SKM-1 (cell line): ENCODE measurements at regions not wholly inside any gene's neighbourhood (a gene's known extent, or its start where the extent isn't known, plus 50 kb on each side); places are given as distances from the start of the nearest gene placed in this dataset.

Source experiments
- DNase-seq: peaks from one replicate; lab custom pipeline; 2025; ENCODE audit not compliant: unreplicated experiment; lab: John Stamatoyannopoulos, UW

- DNase-seq: no peak
Measured at GRCh38 chr9:86703346-86703745, 244.0 kb downstream of the GAS1 start.

GRCh38 chr9:86700629-86701028 lies 246.7 kb downstream of the GAS1 start:
- no peak for DNase-seq

- DNase-seq: no peak
Measured at GRCh38 chr9:86697999-86698398, 249.3 kb downstream of the GAS1 start.

GRCh38 chr9:86697213-86697612 lies 250.1 kb downstream of the GAS1 start:
- DNase-seq: no peak

GRCh38 chr9:86695910-86696424 lies 251.3 kb downstream of the GAS1 start:
- no peak for DNase-seq

- DNase-seq: no peak
Measured at GRCh38 chr9:86690034-86690433, 257.3 kb downstream of the GAS1 start.

GRCh38 chr9:86687788-86688187 lies 259.5 kb downstream of the GAS1 start:
- no peak for DNase-seq

- DNase-seq: no peak
Measured at GRCh38 chr9:86685556-86685955, 261.8 kb downstream of the GAS1 start.

- no peak for DNase-seq
Measured at GRCh38 chr9:86684148-86684547, 263.2 kb downstream of the GAS1 start.

GRCh38 chr9:86682240-86682639 lies 265.1 kb downstream of the GAS1 start:
- DNase-seq: no peak

GRCh38 chr9:86679909-86680308 lies 267.4 kb downstream of the GAS1 start:
- no peak for DNase-seq

- DNase-seq: no peak
Measured at GRCh38 chr9:86676396-86676795, 270.9 kb downstream of the GAS1 start.

GRCh38 chr9:86675805-86676204 lies 271.5 kb downstream of the GAS1 start:
- no peak for DNase-seq

- DNase-seq: no peak
Measured at GRCh38 chr9:86674487-86674886, 272.8 kb downstream of the GAS1 start.

- DNase-seq: no peak
Measured at GRCh38 chr9:86672966-86673365, 274.3 kb downstream of the GAS1 start.

GRCh38 chr9:86672301-86672700 lies 275.0 kb downstream of the GAS1 start:
- no peak for DNase-seq

- no peak for DNase-seq
Measured at GRCh38 chr9:86671018-86671417, 276.3 kb downstream of the GAS1 start.

GRCh38 chr9:86670536-86670935 lies 276.8 kb downstream of the GAS1 start:
- no peak for DNase-seq

- no peak for DNase-seq
Measured at GRCh38 chr9:86670076-86670475, 277.2 kb downstream of the GAS1 start.

- DNase-seq: no peak
Measured at GRCh38 chr9:86669422-86669821, 277.9 kb downstream of the GAS1 start.

- no peak for DNase-seq
Measured at GRCh38 chr9:86668488-86668887, 278.8 kb downstream of the GAS1 start.

- no peak for DNase-seq
Measured at GRCh38 chr9:86667307-86667706, 280.0 kb downstream of the GAS1 start.

GRCh38 chr9:86665416-86665815 lies 281.9 kb downstream of the GAS1 start:
- DNase-seq: no peak

- no peak for DNase-seq
Measured at GRCh38 chr9:86664603-86665002, 282.7 kb downstream of the GAS1 start.
